Natural killer cell (primary cell): ENCODE measurements at regions not wholly inside any gene's neighbourhood (a gene's known extent, or its start where the extent isn't known, plus 50 kb on each side); places are given as distances from the start of the nearest gene placed in this dataset.
"Not testable (repeated sequence)": the region's sequence is repeated elsewhere in the genome, so short reads cannot be mapped to it uniquely, and the experiment has no call there.

Source experiments
- ATAC-seq, 3 donors: fragments of 150-1000 bp in 2 of 3; fragments of 200-7000 bp in 1 of 3; cut with Tn5 transposase; 1 replicate in 1 of 3; 2 replicates in 2 of 3; pipeline ENCODE4 v1.10.0; 2021; ENCODE audit warnings: mild to moderate bottlenecking in 2 of 3, moderate library complexity in 2 of 3
- DNase-seq, 2 donors: peaks; one replicate each; pipeline versions ENCODE4 v3.0.0 to v3.0.0-alpha.2; 2013 to 2021; ENCODE audit warnings: mixed read lengths in 1 of 2
- H3K27ac ChIP-seq: one replicate; pipeline ENCODE4 v1.5.1; 2013; ENCODE audit warnings: mild to moderate bottlenecking, low read length
- H3K27me3 ChIP-seq: one replicate; pipeline ENCODE4 v1.6.1; 2013; ENCODE audit warnings: low read length; ENCODE audit not compliant: control insufficient read depth, insufficient read depth
- H3K36me3 ChIP-seq: one replicate; pipeline ENCODE4 v1.6.1; 2013; ENCODE audit warnings: low read length; ENCODE audit not compliant: control insufficient read depth, insufficient read depth
- H3K4me1 ChIP-seq: one replicate; pipeline ENCODE4 v1.6.1; 2013; ENCODE audit warnings: low read length; ENCODE audit not compliant: control insufficient read depth, insufficient read depth
- H3K4me3 ChIP-seq: one replicate; pipeline ENCODE4 v1.5.1; 2013; ENCODE audit warnings: low read length
- H3K9me3 ChIP-seq: one replicate; pipeline ENCODE4 v1.6.1; 2013; ENCODE audit warnings: low read length; ENCODE audit not compliant: control insufficient read depth, insufficient read depth
- H3K27ac Mint-ChIP-seq, 2 donors: one replicate each; pipeline ENCODE4 v1.8.0; 2022; ENCODE audit warnings: mild to moderate bottlenecking in 2 of 2, mixed read lengths in 2 of 2, moderate library complexity in 1 of 2
- H3K27me3 Mint-ChIP-seq, 2 donors: one replicate each; pipeline ENCODE4 v1.8.0; 2022; ENCODE audit warnings: low read depth in 2 of 2, mixed read lengths in 2 of 2
- H3K36me3 Mint-ChIP-seq: one replicate; pipeline ENCODE4 v1.8.0; 2022; ENCODE audit warnings: mixed read lengths
- H3K4me1 Mint-ChIP-seq, 2 donors: one replicate each; pipeline ENCODE4 v1.8.0; 2022; ENCODE audit warnings: mixed read lengths in 2 of 2
- H3K4me3 Mint-ChIP-seq: one replicate; pipeline ENCODE4 v1.8.0; 2022; ENCODE audit warnings: mild to moderate bottlenecking, moderate library complexity, mixed read lengths
- H3K9me3 Mint-ChIP-seq, 2 donors: one replicate each; pipeline ENCODE4 v1.8.0; 2022; ENCODE audit warnings: mixed read lengths in 2 of 2
- CTCF ChIP-seq: fragments of 200-600 bp; IDR thresholded peaks from one replicate; pipeline ENCODE4 v1.8.0; 2022; ENCODE audit warnings: antibody characterized with exemption
- WGBS: methylation state at CpG from one replicate; pipeline ENCODE4 v1.1.7; 2013; ENCODE audit warnings: missing lambda C conversion rate; ENCODE audit not compliant: insufficient coverage; 5-methylcytosine and 5-hydroxymethylcytosine counted together
- intact Hi-C: fragments of 100-400 bp; cut with micrococcal nuclease; formaldehyde crosslinking; loops from one replicate; pipeline ENCODE4 v1.14.2; 2022

GRCh38 chr2:125254010-125254409 is 1228.9 kb downstream of the CNTNAP5 start:
- Histone ChIP-seq H3K27ac (no peak overlapping the region), H3K36me3 (no peaks in the 10 kb centered on the region), H3K9me3 (no peaks in the 10 kb centered on the region), H3K4me1 (no peaks in the 10 kb centered on the region), H3K4me3 (no peak overlapping the region), H3K27me3 (no peaks in the 10 kb centered on the region)
- Mint-ChIP-seq H3K4me3 (no peak overlapping the region), H3K36me3 (no peaks in the 10 kb centered on the region), H3K9me3 (peaks cover 6 to 9% of the 10 kb centered on the region in 2 donors), H3K4me1 (no peaks in the 10 kb centered on the region), H3K27ac (no peak overlapping the region), H3K27me3 (no peaks in the 10 kb centered on the region)
- TF ChIP-seq CTCF: no peak
- WGBS: 92% methylated on average over 4 of the region's 6 CpGs
- intact Hi-C loops: no loop called here
- no peak for DNase-seq
- ATAC-seq: no peak

- Mint-ChIP-seq H3K9me3 (peaks cover 11 to 16% of the 10 kb centered on the region in 2 donors), H3K27me3 (no peaks in the 10 kb centered on the region), H3K27ac (no peak overlapping the region), H3K36me3 (no peaks in the 10 kb centered on the region), H3K4me1 (no peaks in the 10 kb centered on the region), H3K4me3 (no peak overlapping the region)
- H3K27me3 ChIP-seq: no peaks in the 10 kb centered on the region
- H3K27ac ChIP-seq: no peak overlapping the region
- H3K4me3 ChIP-seq: no peak overlapping the region
- H3K36me3 ChIP-seq: no peaks in the 10 kb centered on the region
- TF ChIP-seq CTCF: no peak
- H3K9me3 ChIP-seq: peaks cover 2% of the 10 kb centered on the region
- no peaks in the 10 kb centered on the region for H3K4me1 ChIP-seq
- ATAC-seq: no peak
- DNase-seq: no peak
- intact Hi-C loops: no loop called here
- 80% methylated on average over 6 of the region's 6 CpGs for WGBS
Observed at GRCh38 chr2:125259451-125259850, 1234.4 kb downstream of the CNTNAP5 start.

DNA sequence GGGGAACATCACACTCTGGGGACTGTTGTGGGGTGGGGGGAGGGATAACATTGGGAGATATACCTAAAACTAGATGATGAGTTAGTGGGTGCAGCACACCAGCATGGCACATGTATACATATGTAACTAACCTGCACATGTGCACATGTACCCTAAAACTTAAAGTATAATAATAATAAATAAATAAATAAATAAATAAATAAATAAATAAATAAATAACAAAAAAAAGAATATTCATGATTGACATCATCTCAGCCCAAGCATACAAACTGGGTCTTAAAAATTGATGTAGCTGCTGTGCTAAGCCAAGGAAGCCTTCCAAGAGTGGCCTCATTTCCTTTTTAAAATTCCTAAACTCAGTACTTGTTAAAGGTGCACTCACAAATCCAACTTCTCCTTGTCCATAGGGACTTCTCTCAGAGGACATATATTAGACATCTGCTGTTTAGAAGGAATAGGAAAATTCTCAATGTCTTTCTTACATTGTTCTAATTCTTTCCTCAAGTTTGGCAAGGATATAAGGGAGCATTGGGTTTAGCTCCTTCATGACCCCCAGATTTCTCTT is 1235.4 kb downstream of the CNTNAP5 start:
- intact Hi-C loops, H3K4me3 ChIP-seq, H3K27ac Mint-ChIP-seq, H3K27me3 Mint-ChIP-seq, H3K4me1 ChIP-seq, H3K27ac ChIP-seq, H3K36me3 ChIP-seq, H3K4me3 Mint-ChIP-seq, H3K9me3 ChIP-seq, H3K4me1 Mint-ChIP-seq, H3K27me3 ChIP-seq, ATAC-seq, DNase-seq, H3K36me3 Mint-ChIP-seq: not testable (repeated sequence)
- peaks cover 11 to 19% of the 10 kb centered on the region in 2 donors for H3K9me3 Mint-ChIP-seq

DNA sequence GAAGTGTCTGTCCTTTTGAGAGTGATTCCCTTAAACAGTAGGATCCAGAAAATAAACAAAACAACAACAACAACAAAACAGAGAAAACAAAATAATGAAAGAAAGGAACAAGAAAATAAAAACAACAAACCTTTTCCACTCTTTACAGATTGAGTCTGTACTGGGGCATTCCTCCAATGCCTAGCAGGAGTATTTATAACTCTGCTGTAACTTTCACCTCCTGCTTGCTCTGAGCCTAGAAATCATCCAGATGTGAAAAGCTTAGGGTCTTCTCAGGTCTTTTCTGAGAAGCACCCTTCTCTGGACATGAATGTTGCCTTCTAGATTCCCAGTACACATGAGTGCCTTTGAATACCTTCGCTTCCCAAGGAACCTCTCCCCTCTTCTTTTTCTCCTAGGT is 1239.4 kb downstream of the CNTNAP5 start:
- H3K36me3 ChIP-seq: no peaks in the 10 kb centered on the region
- no peak for TF ChIP-seq CTCF
- H3K9me3 ChIP-seq: peaks cover 1% of the 10 kb centered on the region
- Mint-ChIP-seq H3K36me3 (no peaks in the 10 kb centered on the region), H3K9me3 (peaks cover 12 to 17% of the 10 kb centered on the region in 2 donors), H3K27me3 (no peaks in the 10 kb centered on the region), H3K4me3 (no peak overlapping the region), H3K4me1 (no peaks in the 10 kb centered on the region), H3K27ac (no peak overlapping the region)
- intact Hi-C loops: no loop called here
- H3K4me1 ChIP-seq: no peaks in the 10 kb centered on the region
- H3K27me3 ChIP-seq: no peaks in the 10 kb centered on the region
- H3K4me3 ChIP-seq: no peak overlapping the region
- no peak overlapping the region for H3K27ac ChIP-seq
- WGBS: 87% methylated on average over 1 of the region's 1 CpG
- no peak for ATAC-seq
- DNase-seq: no peak
